ENCODE measurements at regions not wholly inside any gene's neighbourhood (a gene's known extent, or its start where the extent isn't known, plus 50 kb on each side); places are given as distances from the start of the nearest gene placed in this dataset.

DNA sequence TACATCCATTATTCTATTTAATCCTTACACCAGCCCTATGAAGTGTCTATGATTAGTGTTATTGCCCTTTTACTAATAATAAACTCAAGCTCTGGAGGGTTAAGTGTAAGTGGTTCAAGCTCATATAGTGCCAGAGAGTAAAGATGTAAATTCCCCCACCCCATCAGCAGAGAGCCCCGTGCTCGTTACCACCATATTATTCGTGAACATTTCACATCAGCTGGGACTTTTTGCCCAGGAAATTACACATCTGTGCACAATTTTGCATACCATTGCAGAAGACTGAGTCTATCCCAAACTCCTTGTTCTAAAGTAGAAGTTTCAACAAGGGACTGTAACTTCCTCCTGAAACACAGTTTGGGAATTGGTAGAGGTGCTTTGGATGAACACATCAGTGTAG lies 220.1 kb downstream of the BCAS1 start:
- Mint-ChIP-seq H3K27me3 (ENCODE audit: low read depth) (no peaks in the 10 kb centered on the region), H3K4me1 (ENCODE audit: low read depth) (peaks cover 39% of the 10 kb centered on the region)
- intact Hi-C loops (cut with micrococcal nuclease): no loop called here

DNA sequence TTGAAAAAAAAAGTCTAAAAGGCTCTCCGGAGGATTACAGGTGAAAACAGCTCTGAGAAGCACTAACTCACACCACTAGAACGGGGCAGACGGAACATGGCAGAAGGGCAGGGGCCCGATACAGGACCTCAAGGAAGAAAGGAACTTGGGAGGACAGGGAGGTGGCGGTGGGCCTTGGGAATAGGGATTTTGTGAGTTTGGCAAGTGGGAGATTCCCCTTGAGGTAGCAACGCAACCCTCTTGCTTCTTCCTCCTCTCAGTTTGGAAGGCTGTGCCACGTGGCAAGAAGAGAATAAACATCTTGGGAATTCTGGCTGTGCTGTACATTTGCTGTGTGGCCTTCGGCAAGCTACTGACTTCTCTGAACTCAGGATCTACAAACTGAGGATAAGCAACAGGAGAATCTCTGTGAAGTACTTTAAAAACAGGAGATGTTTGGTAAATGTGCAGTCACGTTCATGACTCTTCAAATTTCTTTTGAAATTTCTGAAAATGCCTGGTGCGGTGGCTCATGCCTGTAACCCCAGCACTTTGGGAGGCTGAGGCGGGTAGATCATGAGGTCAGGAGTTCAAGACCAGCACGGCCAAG lies 220.8 kb downstream of the BCAS1 start:
- H3K9me3 Mint-ChIP-seq: no peaks in the 10 kb centered on the region
- no peak overlapping the region for H3K27ac Mint-ChIP-seq
- no peak for DNase-seq
- intact Hi-C loops (cut with micrococcal nuclease): no loop called here
- H3K36me3 Mint-ChIP-seq (ENCODE audit: low read depth): no peaks in the 10 kb centered on the region
- no peaks in the 10 kb centered on the region for H3K27me3 Mint-ChIP-seq (ENCODE audit: low read depth)
- peaks cover 45% of the 10 kb centered on the region for H3K4me1 Mint-ChIP-seq (ENCODE audit: low read depth)
- CTCF ChIA-PET: interaction anchor here (1.5 to 1.6 kb wide), 2 partner anchors 23 to 35 kb away, joined by 3 to 4 read pairs; no protein-coding TSS in a partner anchor
- H3K4me3 Mint-ChIP-seq: no peak overlapping the region

More for the DNA sequence above, 220.1 kb downstream of the BCAS1 start:
- H3K4me3 Mint-ChIP-seq: no peak overlapping the region
- H3K27ac Mint-ChIP-seq: no peak overlapping the region
- H3K36me3 Mint-ChIP-seq (ENCODE audit: low read depth): no peaks in the 10 kb centered on the region
- no peaks in the 10 kb centered on the region for H3K9me3 Mint-ChIP-seq
- CTCF ChIA-PET: interaction anchor here (1.4 to 1.6 kb wide), 2 partner anchors 35 to 49 kb away, joined by 3 read pairs; no protein-coding TSS in a partner anchor
- DNase-seq: peak; percentile 31

GRCh38 chr20:53848304-53848703 lies 222.1 kb downstream of the BCAS1 start:
- no peaks in the 10 kb centered on the region for H3K36me3 Mint-ChIP-seq (ENCODE audit: low read depth)
- CTCF ChIA-PET: interaction anchor here (1.2 to 2.7 kb wide), 4 partner anchors 9 to 130 kb away, joined by 3 to 6 read pairs (median 4); no protein-coding TSS in a partner anchor
- H3K27ac Mint-ChIP-seq: no peak overlapping the region
- no peak overlapping the region for H3K4me3 Mint-ChIP-seq
- H3K9me3 Mint-ChIP-seq: no peaks in the 10 kb centered on the region
- no peaks in the 10 kb centered on the region for H3K27me3 Mint-ChIP-seq (ENCODE audit: low read depth)
- intact Hi-C loops (cut with micrococcal nuclease): no loop called here
- DNase-seq: no peak
- peaks cover 58% of the 10 kb centered on the region for H3K4me1 Mint-ChIP-seq (ENCODE audit: low read depth)

DNA sequence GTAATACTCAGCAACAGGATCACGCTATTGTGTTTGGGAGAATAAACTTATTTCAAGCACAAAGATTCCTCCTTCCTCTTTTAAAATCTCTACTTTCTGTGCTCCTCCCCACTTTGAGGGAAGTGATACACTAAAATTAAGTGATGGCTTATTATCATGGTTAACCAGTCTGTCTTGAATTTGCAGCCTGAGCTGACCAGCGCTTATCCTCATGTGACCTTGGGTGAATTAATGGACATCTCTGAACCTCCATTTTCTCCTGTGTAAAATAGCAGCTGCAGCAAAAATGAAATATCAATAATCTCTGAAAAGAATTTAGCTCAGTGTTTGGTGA lies 222.6 kb downstream of the BCAS1 start:
- Mint-ChIP-seq H3K27me3 (ENCODE audit: low read depth) (no peaks in the 10 kb centered on the region), H3K4me3 (peak overlapping the region; percentile 62), H3K36me3 (ENCODE audit: low read depth) (no peaks in the 10 kb centered on the region), H3K9me3 (no peaks in the 10 kb centered on the region), H3K4me1 (ENCODE audit: low read depth) (peaks cover 62% of the 10 kb centered on the region), H3K27ac (peak overlapping the region; percentile 65)
- CTCF ChIA-PET: interaction anchor here (1.2 to 2.7 kb wide), 6 partner anchors 9 to 129 kb away, joined by 3 to 6 read pairs (median 3); no protein-coding TSS in a partner anchor
- intact Hi-C loops (cut with micrococcal nuclease): no loop called here
- no peak for DNase-seq

- no peaks in the 10 kb centered on the region for H3K27me3 Mint-ChIP-seq (ENCODE audit: low read depth)
- H3K27ac Mint-ChIP-seq: peak overlapping the region; percentile 65
- H3K36me3 Mint-ChIP-seq (ENCODE audit: low read depth): no peaks in the 10 kb centered on the region
- peaks cover 67% of the 10 kb centered on the region for H3K4me1 Mint-ChIP-seq (ENCODE audit: low read depth)
- intact Hi-C loops (cut with micrococcal nuclease): no loop called here
- CTCF ChIA-PET: interaction anchor here (0.5 to 2.7 kb wide), 6 partner anchors 10 to 173 kb away, joined by 3 to 6 read pairs (median 3); no protein-coding TSS in a partner anchor
- peak; percentile 19 for DNase-seq
- no peaks in the 10 kb centered on the region for H3K9me3 Mint-ChIP-seq
- peak overlapping the region; percentile 62 for H3K4me3 Mint-ChIP-seq
These were observed 223.1 kb downstream of the BCAS1 start for GRCh38 chr20:53847139-53847836.

GRCh38 chr20:53846640-53847039 lies 223.8 kb downstream of the BCAS1 start:
- CTCF ChIA-PET: interaction anchor here (0.5 to 2.7 kb wide), 4 partner anchors 24 to 172 kb away, joined by 3 to 6 read pairs (median 4); no protein-coding TSS in a partner anchor

GRCh38 chr20:53845980-53846379 lies 224.4 kb downstream of the BCAS1 start:
- DNase-seq: no peak
- Mint-ChIP-seq H3K27me3 (ENCODE audit: low read depth) (no peaks in the 10 kb centered on the region), H3K36me3 (ENCODE audit: low read depth) (no peaks in the 10 kb centered on the region), H3K4me3 (no peak overlapping the region), H3K4me1 (ENCODE audit: low read depth) (peaks cover 74% of the 10 kb centered on the region), H3K9me3 (no peaks in the 10 kb centered on the region), H3K27ac (no peak overlapping the region)
- CTCF ChIA-PET: interaction anchor here (1.0 to 1.1 kb wide), 2 partner anchors 11 to 70 kb away, joined by 3 read pairs; no protein-coding TSS in a partner anchor
- intact Hi-C loops (cut with micrococcal nuclease): no loop called here

More at GRCh38 chr20:53846640-53847039, 223.8 kb downstream of the BCAS1 start:
- Mint-ChIP-seq H3K4me1 (ENCODE audit: low read depth) (peaks cover 71% of the 10 kb centered on the region), H3K27me3 (ENCODE audit: low read depth) (no peaks in the 10 kb centered on the region), H3K36me3 (ENCODE audit: low read depth) (no peaks in the 10 kb centered on the region), H3K4me3 (no peak overlapping the region), H3K9me3 (no peaks in the 10 kb centered on the region), H3K27ac (no peak overlapping the region)
- intact Hi-C loops (cut with micrococcal nuclease): no loop called here
- no peak for DNase-seq

GRCh38 chr20:53844259-53844658 lies 226.1 kb downstream of the BCAS1 start:
- CTCF ChIA-PET: no interaction called here
- Mint-ChIP-seq H3K4me3 (no peak overlapping the region), H3K36me3 (ENCODE audit: low read depth) (no peaks in the 10 kb centered on the region), H3K4me1 (ENCODE audit: low read depth) (peaks cover 81% of the 10 kb centered on the region), H3K27me3 (ENCODE audit: low read depth) (no peaks in the 10 kb centered on the region), H3K9me3 (no peaks in the 10 kb centered on the region), H3K27ac (peak overlapping the region; percentile 3)
- DNase-seq: no peak
- intact Hi-C loops (cut with micrococcal nuclease): loop anchor here (5.0 kb wide), 1 partner anchor 202 kb away; no protein-coding TSS in a partner anchor

- Mint-ChIP-seq H3K4me1 (ENCODE audit: low read depth) (peaks cover 87% of the 10 kb centered on the region), H3K27me3 (ENCODE audit: low read depth) (no peaks in the 10 kb centered on the region), H3K9me3 (no peaks in the 10 kb centered on the region), H3K36me3 (ENCODE audit: low read depth) (no peaks in the 10 kb centered on the region), H3K27ac (no peak overlapping the region), H3K4me3 (no peak overlapping the region)
- CTCF ChIA-PET: interaction anchor here (1.0 to 1.7 kb wide), 2 partner anchors 57 to 72 kb away, joined by 5 to 6 read pairs; no protein-coding TSS in a partner anchor
- DNase-seq: no peak
- intact Hi-C loops (cut with micrococcal nuclease): loop anchor here (2.0 to 5.0 kb wide), 3 partner anchors 93 to 201 kb away; no protein-coding TSS in a partner anchor
These were observed 226.7 kb downstream of the BCAS1 start for GRCh38 chr20:53843645-53844044.

GRCh38 chr20:53842301-53843099 lies 227.9 kb downstream of the BCAS1 start:
- Mint-ChIP-seq H3K4me1 (ENCODE audit: low read depth) (peaks cover 83% of the 10 kb centered on the region), H3K4me3 (peak overlapping the region; percentile 10), H3K36me3 (ENCODE audit: low read depth) (no peaks in the 10 kb centered on the region), H3K9me3 (no peaks in the 10 kb centered on the region), H3K27ac (peak overlapping the region; percentile 87), H3K27me3 (ENCODE audit: low read depth) (no peaks in the 10 kb centered on the region)
- DNase-seq: peak; percentile 48
- intact Hi-C loops (cut with micrococcal nuclease): loop anchor here (1.0 to 5.0 kb wide), 6 partner anchors 27 to 200 kb away; no protein-coding TSS in a partner anchor
- CTCF ChIA-PET: interaction anchor here (1.0 to 1.7 kb wide), 3 partner anchors 58 to 82 kb away, joined by 3 to 6 read pairs (median 5); no protein-coding TSS in a partner anchor

DNA sequence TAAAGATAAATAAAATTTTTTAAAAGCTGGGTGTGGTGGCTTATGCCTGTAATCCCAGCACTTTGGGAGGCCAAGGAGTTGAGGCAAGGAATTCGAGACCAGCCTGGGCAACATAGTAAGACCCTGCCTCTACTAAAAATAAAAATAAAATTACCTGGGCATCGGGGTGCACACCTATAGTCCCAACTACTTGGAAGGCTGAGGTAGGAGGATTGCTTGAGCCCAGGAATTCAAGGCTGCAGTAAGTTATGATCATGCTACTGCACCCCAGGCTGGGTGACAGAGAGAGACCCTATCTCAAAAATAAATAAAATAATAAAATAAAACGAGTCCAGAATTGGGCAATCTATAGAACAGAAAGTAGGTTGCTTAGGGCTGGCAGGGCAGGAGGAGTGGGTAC lies 228.7 kb downstream of the BCAS1 start:
- H3K4me3 Mint-ChIP-seq: no peak overlapping the region
- CTCF ChIA-PET: interaction anchor here (1.5 kb wide), 1 partner anchor 81 kb away, joined by 3 read pairs; no protein-coding TSS in a partner anchor
- H3K27me3 Mint-ChIP-seq (ENCODE audit: low read depth): no peaks in the 10 kb centered on the region
- intact Hi-C loops (cut with micrococcal nuclease): loop anchor here (1.0 to 5.0 kb wide), 6 partner anchors 28 to 199 kb away; no protein-coding TSS in a partner anchor
- H3K9me3 Mint-ChIP-seq: no peaks in the 10 kb centered on the region
- H3K27ac Mint-ChIP-seq: peak overlapping the region; percentile 87
- no peak for DNase-seq
- H3K4me1 Mint-ChIP-seq (ENCODE audit: low read depth): peaks cover 76% of the 10 kb centered on the region
- no peaks in the 10 kb centered on the region for H3K36me3 Mint-ChIP-seq (ENCODE audit: low read depth)
